Left lung (tissue), 4 donors: ENCODE measurements at regions not wholly inside any gene's neighbourhood (a gene's known extent, or its start where the extent isn't known, plus 50 kb on each side); places are given as distances from the start of the nearest gene placed in this dataset.

Source experiments
- ATAC-seq: fragments of 200-7000 bp; cut with Tn5 transposase; one replicate; pipeline ENCODE4 v1.9.1; 2020; ENCODE audit warnings: moderate library complexity
- DNase-seq, 4 donors: peaks; one replicate each; pipeline ENCODE4 v3.0.0-alpha.2; 2013 to 2020
- H3K27ac ChIP-seq, 2 donors: fragments of 200-600 bp; sonication (generic) in 1 of 2; one replicate each; pipeline versions ENCODE4 v1.5.0 to v1.8.0; 2020 to 2021
- H3K27me3 ChIP-seq, 2 donors: fragments of 200-600 bp; sonication (generic) in 1 of 2; one replicate each; pipeline versions ENCODE4 v1.5.0 to v1.8.0; 2020 to 2021
- H3K36me3 ChIP-seq, 2 donors: fragments of 200-600 bp; sonication (generic) in 1 of 2; one replicate each; pipeline versions ENCODE4 v1.5.0 to v1.8.0; 2020 to 2021
- H3K4me1 ChIP-seq, 2 donors: fragments of 200-600 bp; one replicate each; pipeline ENCODE4 v1.8.0; 2021
- H3K4me3 ChIP-seq, 2 donors: fragments of 200-600 bp; sonication (generic) in 1 of 2; one replicate each; pipeline versions ENCODE4 v1.5.0 to v1.8.0; 2020 to 2021; ENCODE audit warnings: mild to moderate bottlenecking in 1 of 2
- H3K9me3 ChIP-seq, 2 donors: fragments of 200-600 bp; sonication (generic) in 1 of 2; one replicate each; pipeline versions ENCODE4 v1.5.0 to v1.8.0; 2020 to 2021
- CTCF ChIP-seq, 2 donors: fragments of 200-600 bp; sonication (generic) in 1 of 2; IDR thresholded peaks; one replicate each; pipeline versions ENCODE4 v1.5.0 to v1.8.0; 2021; ENCODE audit warnings: antibody characterized with exemption in 2 of 2
- intact Hi-C, 2 donors: fragments of 100-400 bp; cut with DNase I; formaldehyde crosslinking; loops; one replicate each; pipeline versions ENCODE4 v1.11.2 to v1.14.2; 2022
- donor health status: DM: no; HTN: yes; CAD: no.
- donor health status: DM: no; HTN: no; CAD: no.

- no peak for TF ChIP-seq CTCF (IDR thresholded peaks at IDR 0.05)
- no peak for DNase-seq
- H3K4me3 ChIP-seq, result no peak overlapping the region
- no peak for ATAC-seq
- H3K4me1 ChIP-seq, result no peaks in the 10 kb centered on the region
- no peaks in the 10 kb centered on the region for H3K27me3 ChIP-seq
- H3K9me3 ChIP-seq, result peaks cover 0 to 9% of the 10 kb centered on the region in 2 donors
- H3K36me3 ChIP-seq, result no peaks in the 10 kb centered on the region
- H3K27ac ChIP-seq, result no peak overlapping the region
- intact Hi-C loops, result no loop called here
Measured at GRCh38 chr4:124135409-124135813, 577.1 kb downstream of the ANKRD50 start.

- H3K27ac ChIP-seq, result no peak overlapping the region
- no peak for TF ChIP-seq CTCF (IDR thresholded peaks at IDR 0.05)
- intact Hi-C loops, result no loop called here
Measured at GRCh38 chr4:124139044-124139443, 573.5 kb downstream of the ANKRD50 start.

GRCh38 chr4:124143632-124144031 is 568.9 kb downstream of the ANKRD50 start:
- intact Hi-C loops, result no loop called here
- DNase-seq (no peak), ATAC-seq (no peak)
- Histone ChIP-seq H3K4me3 (no peak overlapping the region), H3K36me3 (no peaks in the 10 kb centered on the region), H3K27me3 (no peaks in the 10 kb centered on the region), H3K9me3 (no peaks in the 10 kb centered on the region), H3K27ac (no peak overlapping the region), H3K4me1 (no peaks in the 10 kb centered on the region)
- TF ChIP-seq CTCF (IDR thresholded peaks at IDR 0.05), result no peak

More at GRCh38 chr4:124139044-124139443, 573.5 kb downstream of the ANKRD50 start:
- Histone ChIP-seq H3K4me3 (no peak overlapping the region), H3K36me3 (no peaks in the 10 kb centered on the region), H3K27me3 (no peaks in the 10 kb centered on the region), H3K4me1 (no peaks in the 10 kb centered on the region), H3K9me3 (no peaks in the 10 kb centered on the region)
- DNase-seq (no peak), ATAC-seq (no peak)

GRCh38 chr4:124144238-124144654 is 568.3 kb downstream of the ANKRD50 start:
- Histone ChIP-seq H3K27ac (no peak overlapping the region), H3K27me3 (no peaks in the 10 kb centered on the region), H3K36me3 (no peaks in the 10 kb centered on the region), H3K9me3 (no peaks in the 10 kb centered on the region), H3K4me1 (no peaks in the 10 kb centered on the region), H3K4me3 (no peak overlapping the region)
- no peak for TF ChIP-seq CTCF (IDR thresholded peaks at IDR 0.05)
- intact Hi-C loops, result no loop called here
- ATAC-seq, result no peak
- no peak for DNase-seq

- Histone ChIP-seq H3K27me3 (no peaks in the 10 kb centered on the region), H3K9me3 (no peaks in the 10 kb centered on the region), H3K4me1 (no peaks in the 10 kb centered on the region), H3K4me3 (no peak overlapping the region), H3K36me3 (no peaks in the 10 kb centered on the region), H3K27ac (no peak overlapping the region)
- intact Hi-C loops, result no loop called here
- DNase-seq, result no peak
- ATAC-seq, result no peak
- TF ChIP-seq CTCF (IDR thresholded peaks at IDR 0.05), result no peak
Measured at GRCh38 chr4:124146068-124146467, 566.5 kb downstream of the ANKRD50 start.
